MM.1S (cell line): ENCODE measurements at regions not wholly inside any gene's neighbourhood (a gene's known extent, or its start where the extent isn't known, plus 50 kb on each side); places are given as distances from the start of the nearest gene placed in this dataset.

ENCODE experiments used
- CTCF ChIP-seq: fragments of 300-600 bp; sonication (generic); IDR thresholded peaks from 2 replicates; pipeline ENCODE4 v1.5.1; 2016; ENCODE audit warnings: antibody characterized with exemption, low read length, mixed read lengths
- EZH2 ChIP-seq: fragments of 300-600 bp; sonication (generic); optimal IDR thresholded peaks from 2 replicates; pipeline ENCODE3; 2017; ENCODE audit warnings: low read depth, mild to moderate bottlenecking, antibody characterized with exemption, low read length, mixed read lengths

- TF ChIP-seq CTCF, result no peak
- TF ChIP-seq EZH2, result no peak
These were observed 301.4 kb upstream of the IRAK1BP1 start for GRCh38 chr6:78565997-78566396.
